ENCODE measurements at regions not wholly inside any gene's neighbourhood (a gene's known extent, or its start where the extent isn't known, plus 50 kb on each side); places are given as distances from the start of the nearest gene placed in this dataset.
"Not testable (repeated sequence)": the region's sequence is repeated elsewhere in the genome, so short reads cannot be mapped to it uniquely, and the experiment has no call there.

DNA sequence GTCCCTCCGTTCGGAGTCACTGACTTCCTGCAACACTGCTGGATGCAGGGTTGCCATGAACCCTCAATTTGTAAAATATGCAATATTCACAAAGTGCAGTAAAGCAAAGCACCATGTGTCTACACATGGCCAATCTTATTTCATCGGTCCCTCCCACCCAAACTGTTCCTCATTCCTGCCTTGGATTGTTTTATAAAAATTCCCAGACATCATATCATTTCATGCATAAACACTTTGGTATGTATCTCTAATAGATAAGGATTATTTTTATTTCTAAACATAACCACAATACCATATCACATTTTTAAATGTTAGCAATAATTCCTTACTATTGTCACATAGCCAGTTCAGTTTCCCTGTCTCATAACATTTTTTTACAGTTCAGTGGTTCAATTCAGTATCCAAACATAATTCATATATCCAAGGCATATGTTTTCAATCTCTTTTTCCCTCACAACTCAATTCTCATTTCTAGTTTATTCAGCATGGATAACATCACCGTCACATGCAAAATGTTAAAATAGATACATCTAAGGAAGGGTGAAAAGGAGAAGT, 82.0 kb upstream of the PCAT7 start:
- Histone ChIP-seq H3K4me3 (ENCODE audit: low read depth, low read length) (no peak overlapping the region), H3K36me3 (peaks cover 5% of the 10 kb centered on the region; the same call in 1 of the 2 replicates), H3K27me3 (no peaks in the 10 kb centered on the region), H3K4me1 (no peaks in the 10 kb centered on the region), H3K9me3 (0 out of 2 replicates have a peak, but pooled peaks cover 3% of the 10 kb centered on the region)
- TF ChIP-seq, protein P1, sequence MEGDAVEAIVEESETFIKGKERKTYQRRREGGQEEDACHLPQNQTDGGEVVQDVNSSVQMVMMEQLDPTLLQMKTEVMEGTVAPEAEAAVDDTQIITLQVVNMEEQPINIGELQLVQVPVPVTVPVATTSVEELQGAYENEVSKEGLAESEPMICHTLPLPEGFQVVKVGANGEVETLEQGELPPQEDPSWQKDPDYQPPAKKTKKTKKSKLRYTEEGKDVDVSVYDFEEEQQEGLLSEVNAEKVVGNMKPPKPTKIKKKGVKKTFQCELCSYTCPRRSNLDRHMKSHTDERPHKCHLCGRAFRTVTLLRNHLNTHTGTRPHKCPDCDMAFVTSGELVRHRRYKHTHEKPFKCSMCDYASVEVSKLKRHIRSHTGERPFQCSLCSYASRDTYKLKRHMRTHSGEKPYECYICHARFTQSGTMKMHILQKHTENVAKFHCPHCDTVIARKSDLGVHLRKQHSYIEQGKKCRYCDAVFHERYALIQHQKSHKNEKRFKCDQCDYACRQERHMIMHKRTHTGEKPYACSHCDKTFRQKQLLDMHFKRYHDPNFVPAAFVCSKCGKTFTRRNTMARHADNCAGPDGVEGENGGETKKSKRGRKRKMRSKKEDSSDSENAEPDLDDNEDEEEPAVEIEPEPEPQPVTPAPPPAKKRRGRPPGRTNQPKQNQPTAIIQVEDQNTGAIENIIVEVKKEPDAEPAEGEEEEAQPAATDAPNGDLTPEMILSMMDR (IDR thresholded peaks at IDR 0.05; ENCODE audit: low read depth, low read length): no peak
- no peak for DNase-seq

DNA sequence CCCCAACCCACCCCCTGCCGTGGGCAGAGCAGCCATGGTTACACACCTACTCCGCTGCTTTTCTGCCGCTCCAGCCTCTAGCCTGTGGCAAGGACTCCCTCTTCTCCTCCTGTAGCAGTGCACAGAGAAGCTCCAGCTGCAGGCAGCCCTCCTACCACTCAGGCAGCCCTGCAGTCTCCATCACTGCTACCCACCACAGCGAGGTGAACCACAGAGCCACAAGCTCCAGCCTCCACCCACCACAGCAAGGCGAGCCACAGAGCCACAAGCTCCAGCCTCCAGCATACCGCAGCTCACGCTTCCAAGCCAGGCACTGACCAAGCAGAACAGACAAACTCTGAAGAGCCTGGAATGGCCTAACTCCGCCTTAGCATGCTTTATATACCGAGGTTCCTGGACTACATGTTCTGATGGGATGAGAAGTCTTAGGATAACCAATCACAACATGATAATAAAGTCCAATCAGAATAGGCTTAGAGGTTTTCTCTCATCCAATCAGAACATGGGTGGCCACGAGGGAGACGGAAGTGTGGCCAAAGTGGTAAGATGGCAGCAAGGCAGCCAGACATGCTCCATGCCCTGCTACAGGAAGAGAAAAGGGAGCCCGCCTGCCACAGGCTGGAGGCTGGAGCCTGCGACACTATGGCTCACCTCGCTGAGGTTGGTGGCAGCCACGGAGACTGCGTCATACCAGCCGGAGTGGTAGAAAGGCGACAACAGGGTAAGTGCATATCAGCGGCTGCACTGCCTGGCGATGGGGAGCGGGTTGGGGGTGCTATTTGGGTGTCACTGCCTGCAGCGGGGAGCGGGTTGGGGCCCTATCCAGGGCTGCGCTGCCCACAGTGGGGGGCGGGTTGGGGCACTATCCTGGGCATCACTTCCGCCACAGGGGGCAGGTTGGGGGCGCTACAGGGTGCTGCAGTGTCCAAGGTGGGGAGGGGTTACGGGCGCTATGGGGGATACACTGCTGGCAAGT, 75.8 kb upstream of the PCAT7 start:
- Histone ChIP-seq H3K9me3 (0 out of 2 replicates have a peak, but pooled peaks cover 2% of the 10 kb centered on the region), H3K4me3 (ENCODE audit: low read depth, low read length) (no peak overlapping the region), H3K4me1 (no peaks in the 10 kb centered on the region), H3K36me3 (no peaks in the 10 kb centered on the region), H3K27me3 (no peaks in the 10 kb centered on the region)
- no peak for DNase-seq
- TF ChIP-seq, protein P1 (IDR thresholded peaks at IDR 0.05; ENCODE audit: low read depth, low read length): no peak

DNA sequence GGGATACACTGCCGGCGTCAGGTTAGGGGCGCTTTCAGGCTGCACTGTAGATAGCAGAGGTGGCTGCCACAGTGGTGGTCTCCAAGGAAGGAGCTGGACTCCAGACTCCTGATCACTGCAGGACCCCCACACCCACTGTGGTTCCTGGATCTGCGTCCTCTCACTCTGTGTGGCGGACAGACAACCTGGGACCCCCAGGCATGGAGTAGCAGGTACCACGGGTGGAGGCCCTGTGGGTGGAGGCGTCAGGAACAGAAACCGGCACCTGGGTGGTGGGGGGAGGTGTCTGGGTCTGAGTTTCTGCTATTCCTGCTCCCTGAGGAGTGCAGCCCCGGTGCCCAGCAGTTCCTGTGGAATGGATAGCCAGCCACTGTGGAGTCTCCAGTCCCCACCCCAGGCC, 75.1 kb upstream of the PCAT7 start:
- no peaks in the 10 kb centered on the region for H3K36me3 ChIP-seq
- TF ChIP-seq, protein P1 (IDR thresholded peaks at IDR 0.05; ENCODE audit: low read depth, low read length): no peak
- no peak overlapping the region for H3K4me3 ChIP-seq (ENCODE audit: low read depth, low read length)
- H3K4me1 ChIP-seq: no peaks in the 10 kb centered on the region
- H3K27me3 ChIP-seq: no peaks in the 10 kb centered on the region
- H3K9me3 ChIP-seq: no peaks in the 10 kb centered on the region
- DNase-seq: no peak

DNA sequence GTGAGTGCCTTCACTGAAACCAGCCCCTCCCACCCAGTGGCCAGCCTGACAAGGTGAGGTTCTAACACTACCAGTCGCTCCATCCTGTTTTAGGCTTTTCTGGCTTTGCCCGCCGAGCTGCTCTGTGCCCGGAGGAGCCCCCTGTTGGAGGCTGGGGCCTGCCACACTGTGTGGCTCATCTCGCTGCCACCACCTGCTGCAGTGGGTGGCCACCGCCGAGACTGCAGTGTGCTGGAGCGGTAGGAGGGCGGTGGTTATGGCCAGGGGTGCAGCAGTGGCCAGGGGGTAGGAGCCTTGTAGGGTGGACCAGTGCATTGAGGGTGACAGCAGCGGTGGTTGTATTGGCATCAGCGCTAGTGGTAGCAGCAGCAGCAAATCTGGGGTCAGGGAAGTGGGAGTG, 74.7 kb upstream of the PCAT7 start:
- Histone ChIP-seq H3K27me3 (no peaks in the 10 kb centered on the region), H3K9me3 (no peaks in the 10 kb centered on the region), H3K36me3 (no peaks in the 10 kb centered on the region), H3K4me3 (ENCODE audit: low read depth, low read length) (no peak overlapping the region), H3K4me1 (no peaks in the 10 kb centered on the region)
- no peak for DNase-seq
- TF ChIP-seq, protein P1 (IDR thresholded peaks at IDR 0.05; ENCODE audit: low read depth, low read length): no peak

- H3K27me3 ChIP-seq: no peaks in the 10 kb centered on the region
- H3K9me3 ChIP-seq: no peaks in the 10 kb centered on the region
- DNase-seq: no peak
- H3K4me3 ChIP-seq (ENCODE audit: low read depth, low read length): no peak overlapping the region
- H3K36me3 ChIP-seq: no peaks in the 10 kb centered on the region
- H3K4me1 ChIP-seq: no peaks in the 10 kb centered on the region
- TF ChIP-seq, protein P1 (IDR thresholded peaks at IDR 0.05; ENCODE audit: low read depth, low read length): no peak
Measured at GRCh38 chr9:94482110-94482509, 72.8 kb upstream of the PCAT7 start.

GRCh38 chr9:94490465-94490864, 64.4 kb upstream of the PCAT7 start:
- Histone ChIP-seq H3K9me3 (no peaks in the 10 kb centered on the region), H3K4me3 (ENCODE audit: low read depth, low read length) (no peak overlapping the region), H3K36me3 (peaks cover 2% of the 10 kb centered on the region; the same call in 1 of the 2 replicates), H3K27me3 (no peaks in the 10 kb centered on the region), H3K4me1 (no peaks in the 10 kb centered on the region)
- DNase-seq: no peak
- TF ChIP-seq, protein P1 (IDR thresholded peaks at IDR 0.05; ENCODE audit: low read depth, low read length): no peak

DNA sequence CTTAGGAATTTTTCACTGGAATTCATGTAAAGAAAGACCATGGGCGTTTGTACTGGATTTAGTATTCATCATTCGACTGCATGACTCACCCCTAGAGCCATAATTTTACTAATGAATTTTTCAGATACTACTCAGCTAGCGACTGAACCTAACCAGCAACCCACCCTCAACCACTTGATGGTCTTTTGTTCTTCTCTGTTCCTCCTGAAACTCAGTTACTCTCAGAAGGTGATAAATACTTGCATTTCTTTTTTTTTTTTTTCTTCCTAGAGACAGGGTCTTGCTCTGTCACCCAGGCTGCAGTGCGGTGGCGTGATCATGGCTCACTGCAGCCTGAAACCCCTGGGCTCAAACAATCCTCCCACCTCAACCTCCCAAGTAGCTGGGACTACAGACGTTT, 62.8 kb upstream of the PCAT7 start:
- DNase-seq; H3K4me3 ChIP-seq (ENCODE audit: low read depth, low read length); H3K4me1 ChIP-seq; H3K9me3 ChIP-seq; H3K27me3 ChIP-seq; H3K36me3 ChIP-seq: not testable (repeated sequence)
